Left ventricle myocardium inferior (tissue), 1 donor: ENCODE measurements at regions not wholly inside any gene's neighbourhood (a gene's known extent, or its start where the extent isn't known, plus 50 kb on each side); places are given as distances from the start of the nearest gene placed in this dataset.

Source experiments
- DNase-seq: peaks from one replicate; pipeline ENCODE4 v3.0.0-alpha.2; 2020
- H3K27ac ChIP-seq: fragments of 200-600 bp; replicated peaks from 2 replicates; pipeline ENCODE4 v1.8.0; 2021
- H3K27me3 ChIP-seq: fragments of 200-600 bp; 2 replicates; pipeline ENCODE4 v1.8.0; 2021; ENCODE audit warnings: low read depth
- H3K36me3 ChIP-seq: fragments of 200-600 bp; 2 replicates; pipeline ENCODE4 v1.8.0; 2021
- H3K4me1 ChIP-seq: fragments of 200-600 bp; 2 replicates; pipeline ENCODE4 v1.8.0; 2021
- H3K4me3 ChIP-seq: fragments of 200-600 bp; 2 replicates; pipeline ENCODE4 v1.8.0; 2021; ENCODE audit warnings: mild to moderate bottlenecking, moderate library complexity
- H3K9me3 ChIP-seq: fragments of 200-600 bp; replicated peaks from 2 replicates; pipeline ENCODE4 v1.8.0; 2021
- intact Hi-C: fragments of 100-400 bp; cut with micrococcal nuclease; formaldehyde crosslinking; loops from one replicate; pipeline ENCODE4 v1.11.0; 2022
- TF ChIP-seq, protein P1 (sequence below): fragments of 200-600 bp; IDR thresholded peaks from 2 replicates; pipeline ENCODE4 v1.8.0; 2021; ENCODE audit warnings: antibody characterized with exemption, mild to moderate bottlenecking, borderline replicate concordance
- donor health status: DM: no; HTN: yes; CAD: no; lungs with severe emphysema.

DNA sequence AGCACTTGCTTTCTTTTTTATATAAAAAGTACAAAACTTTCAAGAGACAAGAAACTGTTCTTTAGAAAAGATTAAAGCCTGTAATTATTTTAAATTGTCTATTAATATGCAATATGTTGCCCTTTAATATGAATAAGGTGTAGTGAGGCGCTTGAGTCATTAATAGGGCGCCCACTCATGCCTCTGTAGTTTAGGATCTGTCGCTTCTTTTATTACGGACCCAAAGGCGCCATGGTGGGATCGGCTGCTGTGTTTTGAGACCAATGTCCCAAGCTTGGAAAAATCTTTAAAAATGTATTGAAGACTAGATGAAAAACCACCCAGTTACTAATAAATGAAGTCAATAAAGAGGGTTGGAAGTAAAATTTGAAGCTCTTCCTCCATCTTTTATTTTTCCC, 259.5 kb upstream of the MEIS2 start:
- no peak for DNase-seq
- H3K27me3 ChIP-seq, result no peaks in the 10 kb centered on the region
- no peak overlapping the region for H3K27ac ChIP-seq
- no peaks in the 10 kb centered on the region for H3K9me3 ChIP-seq
- TF ChIP-seq, protein P1, sequence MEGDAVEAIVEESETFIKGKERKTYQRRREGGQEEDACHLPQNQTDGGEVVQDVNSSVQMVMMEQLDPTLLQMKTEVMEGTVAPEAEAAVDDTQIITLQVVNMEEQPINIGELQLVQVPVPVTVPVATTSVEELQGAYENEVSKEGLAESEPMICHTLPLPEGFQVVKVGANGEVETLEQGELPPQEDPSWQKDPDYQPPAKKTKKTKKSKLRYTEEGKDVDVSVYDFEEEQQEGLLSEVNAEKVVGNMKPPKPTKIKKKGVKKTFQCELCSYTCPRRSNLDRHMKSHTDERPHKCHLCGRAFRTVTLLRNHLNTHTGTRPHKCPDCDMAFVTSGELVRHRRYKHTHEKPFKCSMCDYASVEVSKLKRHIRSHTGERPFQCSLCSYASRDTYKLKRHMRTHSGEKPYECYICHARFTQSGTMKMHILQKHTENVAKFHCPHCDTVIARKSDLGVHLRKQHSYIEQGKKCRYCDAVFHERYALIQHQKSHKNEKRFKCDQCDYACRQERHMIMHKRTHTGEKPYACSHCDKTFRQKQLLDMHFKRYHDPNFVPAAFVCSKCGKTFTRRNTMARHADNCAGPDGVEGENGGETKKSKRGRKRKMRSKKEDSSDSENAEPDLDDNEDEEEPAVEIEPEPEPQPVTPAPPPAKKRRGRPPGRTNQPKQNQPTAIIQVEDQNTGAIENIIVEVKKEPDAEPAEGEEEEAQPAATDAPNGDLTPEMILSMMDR, result no peak
- H3K36me3 ChIP-seq, result no peaks in the 10 kb centered on the region
- intact Hi-C loops, result no loop called here
- no peak overlapping the region for H3K4me3 ChIP-seq
- H3K4me1 ChIP-seq, result no peaks in the 10 kb centered on the region

DNA sequence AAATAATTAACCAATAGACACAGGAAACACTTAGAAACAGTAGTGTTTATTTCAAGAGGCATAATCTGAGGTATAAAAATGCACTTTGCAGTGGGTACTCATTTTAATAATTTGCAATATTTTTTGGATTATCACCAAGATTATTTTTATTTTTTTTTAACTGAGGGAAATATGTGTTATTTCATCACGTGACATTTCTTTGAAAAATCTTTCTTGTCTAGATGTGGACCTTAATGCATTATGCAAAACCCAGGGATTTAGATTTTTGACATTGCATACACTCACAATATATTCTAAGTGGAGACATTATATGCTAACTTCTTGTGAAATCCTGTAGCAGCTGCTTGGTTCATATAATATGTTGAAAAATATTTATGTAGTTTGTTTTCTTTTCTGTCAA, 260.4 kb upstream of the MEIS2 start:
- no peaks in the 10 kb centered on the region for H3K27me3 ChIP-seq
- no peaks in the 10 kb centered on the region for H3K36me3 ChIP-seq
- H3K4me3 ChIP-seq, result no peak overlapping the region
- no peak overlapping the region for H3K27ac ChIP-seq
- intact Hi-C loops, result no loop called here
- H3K4me1 ChIP-seq, result no peaks in the 10 kb centered on the region
- no peak for DNase-seq
- TF ChIP-seq, protein P1, result no peak
- no peaks in the 10 kb centered on the region for H3K9me3 ChIP-seq

DNA sequence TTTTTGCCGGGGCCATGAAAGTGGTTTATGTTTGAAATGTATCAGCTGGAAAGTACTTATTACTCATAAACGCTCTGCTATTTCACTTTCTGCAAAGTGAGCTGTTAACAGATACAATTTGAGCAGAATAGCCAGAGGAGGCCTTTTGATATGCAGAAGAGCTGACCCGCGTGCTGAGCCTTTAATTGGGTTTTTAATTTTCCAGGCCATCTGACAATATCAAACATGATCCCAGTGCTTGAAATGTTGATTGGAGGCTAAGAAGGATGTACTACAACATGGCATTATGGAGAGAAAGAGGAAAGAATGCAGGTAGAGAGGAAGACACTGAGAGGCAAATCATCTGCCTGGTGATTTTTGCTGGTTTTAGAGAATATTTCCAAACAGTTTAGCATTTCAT, 261.3 kb upstream of the MEIS2 start:
- intact Hi-C loops, result no loop called here
- Histone ChIP-seq H3K27ac (no peak overlapping the region), H3K27me3 (no peaks in the 10 kb centered on the region), H3K4me1 (no peaks in the 10 kb centered on the region), H3K9me3 (no peaks in the 10 kb centered on the region), H3K4me3 (no peak overlapping the region), H3K36me3 (no peaks in the 10 kb centered on the region)
- TF ChIP-seq, protein P1, result no peak
- DNase-seq, result no peak

DNA sequence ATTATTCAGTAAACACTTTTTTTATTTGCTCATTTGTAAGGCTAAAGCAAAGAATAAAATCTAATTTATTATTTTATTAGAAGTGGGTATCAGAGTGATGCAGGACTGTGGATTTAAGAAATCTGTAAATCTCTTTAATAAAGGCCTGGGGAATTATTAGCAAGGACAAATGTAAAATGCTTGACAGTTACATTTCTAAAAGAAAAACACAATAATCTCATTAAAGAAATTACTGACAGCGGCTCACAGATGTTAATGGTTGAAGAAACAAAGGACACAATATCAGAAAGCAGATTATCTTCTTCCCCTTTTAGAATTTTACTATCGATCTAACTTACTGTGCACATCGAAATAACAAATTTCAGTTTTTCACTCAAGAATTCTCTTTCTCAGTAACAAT, 262.1 kb upstream of the MEIS2 start:
- DNase-seq, result no peak
- no peaks in the 10 kb centered on the region for H3K27me3 ChIP-seq
- TF ChIP-seq, protein P1, result no peak
- H3K9me3 ChIP-seq, result no peaks in the 10 kb centered on the region
- H3K4me1 ChIP-seq, result no peaks in the 10 kb centered on the region
- H3K4me3 ChIP-seq, result no peak overlapping the region
- no peak overlapping the region for H3K27ac ChIP-seq
- intact Hi-C loops, result no loop called here
- H3K36me3 ChIP-seq, result no peaks in the 10 kb centered on the region

DNA sequence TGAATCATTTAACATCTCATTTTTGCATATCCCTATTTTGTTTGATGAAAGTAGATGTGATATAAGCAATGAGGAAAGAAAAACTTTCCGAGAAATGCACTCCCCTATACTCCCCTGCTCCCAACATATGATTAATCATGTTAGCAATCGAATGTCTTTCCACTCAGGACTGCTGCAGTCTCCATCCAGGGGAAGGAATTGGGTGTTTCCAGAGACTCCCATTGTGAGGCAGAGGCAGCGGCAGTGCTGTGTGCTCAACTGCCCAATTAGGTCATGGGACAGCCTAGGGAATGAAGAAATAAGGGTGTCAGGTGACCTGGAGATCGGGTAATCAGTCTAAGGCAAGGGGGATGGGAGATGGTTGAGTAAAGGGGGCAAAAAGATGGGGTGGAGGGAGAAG, 268.6 kb upstream of the MEIS2 start:
- intact Hi-C loops, result no loop called here
- no peaks in the 10 kb centered on the region for H3K4me1 ChIP-seq
- H3K27ac ChIP-seq, result no peak overlapping the region
- DNase-seq, result no peak
- H3K27me3 ChIP-seq, result no peaks in the 10 kb centered on the region
- TF ChIP-seq, protein P1, result no peak
- peaks cover 5% of the 10 kb centered on the region for H3K9me3 ChIP-seq
- H3K4me3 ChIP-seq, result no peak overlapping the region
- H3K36me3 ChIP-seq, result no peaks in the 10 kb centered on the region

DNA sequence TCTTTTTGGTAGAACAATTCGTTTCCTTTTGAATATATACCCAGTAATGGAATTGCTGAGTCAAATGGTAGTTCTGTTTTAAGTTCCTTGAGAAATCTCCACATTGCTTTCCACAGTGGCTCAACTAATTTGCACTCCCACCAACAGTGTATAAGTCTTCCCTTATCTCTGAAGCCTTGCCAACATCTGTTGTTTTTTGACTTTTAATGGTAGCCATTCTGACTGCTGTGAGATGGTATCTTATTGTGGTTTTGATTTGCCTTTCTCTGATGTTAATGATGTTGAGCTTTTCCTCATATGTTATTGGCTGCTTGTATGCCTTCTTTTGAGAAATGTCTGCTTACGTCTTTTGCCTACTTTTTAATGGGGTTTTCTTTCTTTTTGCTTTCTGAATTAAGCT, 270.6 kb upstream of the MEIS2 start:
- TF ChIP-seq, protein P1, result no peak

More for the DNA sequence above, 270.6 kb upstream of the MEIS2 start:
- H3K4me3 ChIP-seq, result no peak overlapping the region
- peaks cover 5% of the 10 kb centered on the region for H3K9me3 ChIP-seq
- intact Hi-C loops, result no loop called here
- DNase-seq, result no peak
- no peaks in the 10 kb centered on the region for H3K4me1 ChIP-seq
- no peaks in the 10 kb centered on the region for H3K27me3 ChIP-seq
- H3K27ac ChIP-seq, result no peak overlapping the region
- no peaks in the 10 kb centered on the region for H3K36me3 ChIP-seq
